ENCODE measurements at regions not wholly inside any gene's neighbourhood (a gene's known extent, or its start where the extent isn't known, plus 50 kb on each side); places are given as distances from the start of the nearest gene placed in this dataset.

GRCh38 chr7:26513948-26514347, 222.3 kb downstream of the SNX10 start:
- no peaks in the 10 kb centered on the region for H3K27me3 ChIP-seq
- intact Hi-C loops (cut with DNase I; ENCODE audit: low total_unique reads) = no loop called here
- 60 to 86% methylated on average over 2 of the region's 2 CpGs for WGBS, 2 donors
- no peak overlapping the region for H3K4me3 ChIP-seq
- H3K9me3 ChIP-seq = no peaks in the 10 kb centered on the region
- H3K4me1 ChIP-seq = no peaks in the 10 kb centered on the region
- no peaks in the 10 kb centered on the region for H3K36me3 ChIP-seq (ENCODE audit: low read depth, missing control alignments)
- TF ChIP-seq, protein P1, sequence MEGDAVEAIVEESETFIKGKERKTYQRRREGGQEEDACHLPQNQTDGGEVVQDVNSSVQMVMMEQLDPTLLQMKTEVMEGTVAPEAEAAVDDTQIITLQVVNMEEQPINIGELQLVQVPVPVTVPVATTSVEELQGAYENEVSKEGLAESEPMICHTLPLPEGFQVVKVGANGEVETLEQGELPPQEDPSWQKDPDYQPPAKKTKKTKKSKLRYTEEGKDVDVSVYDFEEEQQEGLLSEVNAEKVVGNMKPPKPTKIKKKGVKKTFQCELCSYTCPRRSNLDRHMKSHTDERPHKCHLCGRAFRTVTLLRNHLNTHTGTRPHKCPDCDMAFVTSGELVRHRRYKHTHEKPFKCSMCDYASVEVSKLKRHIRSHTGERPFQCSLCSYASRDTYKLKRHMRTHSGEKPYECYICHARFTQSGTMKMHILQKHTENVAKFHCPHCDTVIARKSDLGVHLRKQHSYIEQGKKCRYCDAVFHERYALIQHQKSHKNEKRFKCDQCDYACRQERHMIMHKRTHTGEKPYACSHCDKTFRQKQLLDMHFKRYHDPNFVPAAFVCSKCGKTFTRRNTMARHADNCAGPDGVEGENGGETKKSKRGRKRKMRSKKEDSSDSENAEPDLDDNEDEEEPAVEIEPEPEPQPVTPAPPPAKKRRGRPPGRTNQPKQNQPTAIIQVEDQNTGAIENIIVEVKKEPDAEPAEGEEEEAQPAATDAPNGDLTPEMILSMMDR (IDR thresholded peaks at IDR 0.05) = no peak
- no peak for TF ChIP-seq POLR2A (IDR thresholded peaks at IDR 0.05)
- DNase-seq = no peak
- no peak overlapping the region for H3K27ac ChIP-seq

GRCh38 chr7:26514633-26515032, 223.0 kb downstream of the SNX10 start:
- WGBS, 2 donors = 62 to 71% methylated on average over 5 of the region's 5 CpGs
- Histone ChIP-seq H3K27ac (no peak overlapping the region), H3K4me1 (no peaks in the 10 kb centered on the region)

GRCh38 chr7:26515314-26515842, 223.7 kb downstream of the SNX10 start:
- H3K9me3 ChIP-seq = no peaks in the 10 kb centered on the region
- H3K27me3 ChIP-seq = no peaks in the 10 kb centered on the region
- H3K27ac ChIP-seq = no peak overlapping the region
- H3K4me1 ChIP-seq = no peaks in the 10 kb centered on the region
- H3K4me3 ChIP-seq = no peak overlapping the region
- TF ChIP-seq, protein P1 (IDR thresholded peaks at IDR 0.05) = no peak
- no peak for TF ChIP-seq POLR2A (IDR thresholded peaks at IDR 0.05)
- DNase-seq = peak; percentile 44
- no peaks in the 10 kb centered on the region for H3K36me3 ChIP-seq (ENCODE audit: low read depth, missing control alignments)
- intact Hi-C loops (cut with DNase I; ENCODE audit: low total_unique reads) = no loop called here
- 17 to 25% methylated on average over 8 of the region's 8 CpGs for WGBS, 2 donors

More at GRCh38 chr7:26514633-26515032, 223.0 kb downstream of the SNX10 start:
- TF ChIP-seq POLR2A (IDR thresholded peaks at IDR 0.05) = no peak
- TF ChIP-seq, protein P1 (IDR thresholded peaks at IDR 0.05) = no peak
- intact Hi-C loops (cut with DNase I; ENCODE audit: low total_unique reads) = no loop called here
- Histone ChIP-seq H3K27me3 (no peaks in the 10 kb centered on the region), H3K4me3 (no peak overlapping the region), H3K36me3 (ENCODE audit: low read depth, missing control alignments) (no peaks in the 10 kb centered on the region), H3K9me3 (no peaks in the 10 kb centered on the region)
- DNase-seq = no peak

GRCh38 chr7:26520483-26520882, 228.8 kb downstream of the SNX10 start:
- intact Hi-C loops (cut with DNase I; ENCODE audit: low total_unique reads) = no loop called here
- Histone ChIP-seq H3K4me1 (no peaks in the 10 kb centered on the region), H3K27ac (no peak overlapping the region), H3K4me3 (no peak overlapping the region), H3K36me3 (ENCODE audit: low read depth, missing control alignments) (no peaks in the 10 kb centered on the region), H3K9me3 (no peaks in the 10 kb centered on the region), H3K27me3 (no peaks in the 10 kb centered on the region)
- 78 to 88% methylated on average over 3 of the region's 3 CpGs for WGBS, 2 donors
- TF ChIP-seq, protein P1 (IDR thresholded peaks at IDR 0.05) = no peak
- TF ChIP-seq POLR2A (IDR thresholded peaks at IDR 0.05) = no peak
- DNase-seq = no peak

DNA sequence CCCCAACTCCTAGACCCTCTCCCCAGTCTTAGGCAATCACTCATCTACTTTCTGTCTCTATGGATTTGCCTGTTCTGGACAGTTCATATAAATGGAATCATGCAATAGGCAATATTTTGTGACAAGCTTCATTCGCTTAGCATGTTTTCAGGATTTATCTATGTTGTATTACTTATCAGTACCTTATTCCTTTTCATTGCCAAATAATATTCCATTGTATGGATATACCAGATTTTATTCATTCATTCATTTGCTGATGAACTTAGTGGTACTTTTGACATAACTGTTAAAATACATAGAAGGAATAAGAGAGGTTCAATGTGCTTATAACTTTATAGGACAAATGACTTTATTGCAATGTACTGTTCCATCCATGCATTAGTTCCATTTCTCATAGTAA, 231.0 kb downstream of the SNX10 start:
- Histone ChIP-seq H3K4me1 (no peaks in the 10 kb centered on the region), H3K9me3 (no peaks in the 10 kb centered on the region), H3K27ac (no peak overlapping the region), H3K4me3 (no peak overlapping the region), H3K36me3 (ENCODE audit: low read depth, missing control alignments) (no peaks in the 10 kb centered on the region), H3K27me3 (no peaks in the 10 kb centered on the region)
- intact Hi-C loops (cut with DNase I; ENCODE audit: low total_unique reads) = no loop called here
- TF ChIP-seq, protein P1 (IDR thresholded peaks at IDR 0.05) = no peak
- TF ChIP-seq POLR2A (IDR thresholded peaks at IDR 0.05) = no peak
- WGBS, 2 donors = 94 to 100% methylated on average over 1 of the region's 1 CpG
- DNase-seq = no peak

All from testis (tissue), 2 donors.